ENCODE measurements at regions not wholly inside any gene's neighbourhood (a gene's known extent, or its start where the extent isn't known, plus 50 kb on each side); places are given as distances from the start of the nearest gene placed in this dataset.

- no peak for DNase-seq
Observed at GRCh38 chr4:79016878-79017277, 77.6 kb upstream of the PAQR3 start.

DNA sequence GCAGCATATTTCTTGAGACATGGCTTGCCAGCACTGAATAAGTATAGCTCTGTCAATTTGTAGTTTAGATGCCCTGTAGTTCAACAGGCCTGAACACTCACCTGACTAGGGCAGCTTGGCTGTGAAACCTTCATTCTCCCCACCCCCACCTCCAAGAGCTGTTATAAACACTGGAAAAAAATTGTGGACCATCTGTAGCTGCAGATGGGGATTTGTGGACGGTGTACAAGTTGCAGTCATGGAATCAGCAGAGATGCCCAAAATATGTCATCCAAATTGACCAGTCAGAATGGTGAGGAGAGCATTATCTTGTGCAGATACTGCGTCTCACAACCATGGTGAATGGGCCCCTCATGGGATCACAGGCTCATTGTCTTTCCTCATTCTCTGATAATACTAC lies 76.2 kb upstream of the PAQR3 start:
- no peak for DNase-seq

GRCh38 chr4:79014230-79014629 lies 75.0 kb upstream of the PAQR3 start:
- no peak for DNase-seq

DNA sequence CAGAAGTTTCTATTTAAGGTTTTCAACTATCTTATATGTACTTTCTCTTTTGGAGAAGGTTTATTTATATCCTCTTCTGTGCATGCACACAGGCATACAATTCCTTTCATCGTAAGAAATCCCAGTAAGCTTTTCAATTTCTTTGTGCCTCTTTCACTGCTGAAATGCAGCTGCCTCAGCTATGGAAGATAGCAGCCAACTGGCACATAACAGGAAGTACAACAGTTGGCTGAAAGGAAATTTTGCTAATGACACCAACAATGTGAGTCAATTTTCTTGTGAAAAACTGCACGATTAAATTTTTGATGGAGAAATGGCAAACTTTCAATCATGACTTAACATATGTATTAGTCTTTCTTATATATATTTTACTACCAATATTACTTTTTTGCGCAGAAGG lies 74.5 kb upstream of the PAQR3 start:
- DNase-seq, result no peak

DNA sequence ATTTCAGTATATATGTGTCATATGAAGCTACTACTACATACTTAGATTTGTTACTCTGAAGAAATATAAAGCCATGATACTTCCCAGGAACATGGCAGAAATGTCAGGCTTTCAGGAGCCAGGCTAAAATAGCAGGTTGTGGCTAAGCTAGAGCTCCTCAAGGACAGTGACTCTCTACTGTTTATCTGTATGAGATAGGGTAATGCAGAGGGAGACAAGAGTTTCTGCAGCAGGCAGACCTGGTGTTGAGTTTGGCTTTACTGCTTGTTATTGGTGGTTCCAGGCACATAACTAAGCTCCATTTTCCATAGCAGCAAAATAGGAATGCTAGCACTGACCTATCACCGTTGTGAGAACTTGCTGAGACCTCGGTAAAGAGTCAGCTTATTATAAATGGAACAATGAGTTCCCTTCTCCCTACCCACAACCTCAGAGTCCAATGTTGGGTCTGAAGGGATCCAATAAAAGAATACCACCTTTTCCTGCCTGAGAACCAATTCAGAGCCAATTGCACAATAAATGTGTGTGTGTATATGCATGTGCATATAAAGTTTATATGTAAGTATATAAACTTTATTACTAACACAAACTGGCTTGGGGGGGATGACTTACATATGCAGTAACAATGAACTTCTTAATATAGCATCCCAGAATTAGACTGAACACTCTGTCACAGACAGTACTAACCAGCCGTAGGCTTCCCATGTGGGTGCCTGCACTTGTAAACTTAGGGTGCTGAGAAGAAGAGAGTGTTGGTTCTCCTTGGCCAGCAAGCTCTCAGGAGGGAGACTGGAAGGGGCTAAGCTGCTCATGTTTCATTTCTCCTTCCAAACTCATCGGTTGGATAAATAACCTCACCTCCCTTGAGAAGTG lies 51.9 kb upstream of the PAQR3 start:
- no peak for DNase-seq

GRCh38 chr4:78989697-78990270 lies 50.5 kb upstream of the PAQR3 start:
- DNase-seq, result no peak
